ENCODE measurements at regions not wholly inside any gene's neighbourhood (a gene's known extent, or its start where the extent isn't known, plus 50 kb on each side); places are given as distances from the start of the nearest gene placed in this dataset.

DNA sequence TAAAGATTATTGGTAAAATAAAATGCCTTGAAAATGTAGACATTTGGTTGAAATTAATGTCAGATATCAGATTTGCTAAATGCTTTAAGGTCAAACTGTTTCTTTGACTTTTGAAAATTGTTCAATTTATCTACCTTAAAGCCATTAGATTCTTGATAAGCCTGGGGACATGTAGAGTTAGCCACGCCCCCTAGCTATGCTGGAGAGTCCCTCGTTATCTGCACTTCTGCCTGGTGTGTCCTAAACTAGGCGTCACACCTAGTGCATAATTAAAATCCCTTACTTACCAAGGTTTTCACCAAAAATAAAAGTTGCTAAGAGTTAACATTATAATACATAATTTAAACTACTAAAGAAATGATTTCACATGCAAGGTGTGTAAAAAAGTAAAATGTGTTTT, 79.5 kb downstream of the EGLN3 start:
- Histone ChIP-seq H3K79me2 (ENCODE audit: control insufficient read depth in 1 of 2, insufficient read depth in 2 of 2, low read length in 2 of 2) (no peaks in the 10 kb centered on the region), H4K20me1 (replicated peaks in 1 of 2; ENCODE audit: control insufficient read depth in 1 of 2, insufficient read depth in 2 of 2, low read length in 2 of 2) (no peaks in the 10 kb centered on the region), H3K23ac (ENCODE audit: insufficient read length) (no peak overlapping the region), H3K4ac (replicated peaks; ENCODE audit: insufficient read length, low read depth, low read length) (no peak overlapping the region), H3K36me3 (ENCODE audit: control insufficient read depth in 2 of 4, insufficient read depth in 4 of 4, low read length in 3 of 4) (no peaks in the 10 kb centered on the region; a peak in 1 of 8 replicates), H2BK5ac (ENCODE audit: low read depth, low read length) (no peak overlapping the region), H3K18ac (ENCODE audit: extremely low read depth, low read length) (no peak overlapping the region), H4K8ac (ENCODE audit: extremely low read depth, insufficient read depth, low read length) (no peak overlapping the region), H3K9me3 (ENCODE audit: insufficient read depth in 2 of 2, low read depth in 1 of 2, low read length in 1 of 2) (peaks cover 0 to 5% of the 10 kb centered on the region in 2 experiments; a peak in 1 of 4 replicates), H2BK12ac (ENCODE audit: low read depth, low read length) (no peak overlapping the region), H3K14ac (ENCODE audit: insufficient read length) (no peak overlapping the region), H3K27ac (ENCODE audit: low read depth, low read length) (no peak overlapping the region), H3K23me2 (ENCODE audit: low read depth, low read length) (no peaks in the 10 kb centered on the region), H4K91ac (replicated peaks; ENCODE audit: insufficient read length, low read length) (no peak overlapping the region), H3K27me3 (replicated peaks in 1 of 4; ENCODE audit: control insufficient read depth in 3 of 4, extremely low read depth in 1 of 4, insufficient read depth in 3 of 4, low read length in 3 of 4) (no peaks in the 10 kb centered on the region), H2BK20ac (ENCODE audit: low read length) (no peak overlapping the region), H2BK120ac (replicated peaks; ENCODE audit: low read depth, low read length) (no peak overlapping the region), H3K79me1 (ENCODE audit: low read depth, low read length) (no peaks in the 10 kb centered on the region), H2AK5ac (ENCODE audit: low read depth, low read length) (no peak overlapping the region), H3K4me3 (ENCODE audit: extremely low read depth in 1 of 4, insufficient read depth in 2 of 4, low read depth in 3 of 4, low read length in 4 of 4) (no peak overlapping the region), H3K4me2 (ENCODE audit: insufficient read depth in 1 of 2, low read depth in 2 of 2, low read length in 2 of 2) (no peak overlapping the region), H3K9ac (replicated peaks in 1 of 4; ENCODE audit: extremely low read depth in 1 of 4, low read depth in 3 of 4, low read length in 3 of 4) (no peak overlapping the region), H4K5ac (ENCODE audit: insufficient read length, low read depth, low read length) (no peak overlapping the region), H3K56ac (replicated peaks; ENCODE audit: insufficient read length, low read depth, low read length) (no peak overlapping the region), H2AFZ (ENCODE audit: low read length) (no peak overlapping the region), H3K4me1 (replicated peaks in 1 of 4; ENCODE audit: control insufficient read depth in 3 of 4, insufficient read depth in 4 of 4, low read length in 3 of 4) (no peaks in the 10 kb centered on the region), H2BK15ac (ENCODE audit: low read length) (no peak overlapping the region)
- FAIRE-seq (no peak), DNase-seq (ENCODE audit: low read depth in 1 of 2, low spot score in 2 of 2) (no peak)
- TF ChIP-seq HDAC2 (IDR thresholded peaks at IDR 0.05; ENCODE audit: borderline replicate concordance in 1 of 2, low read depth in 2 of 2, low read length in 2 of 2) (no peak), JUND (IDR thresholded peaks at IDR 0.05; ENCODE audit: low read length) (no peak), MAFK (IDR thresholded peaks at IDR 0.05; ENCODE audit: low read depth, low read length) (no peak), BCL11A (IDR thresholded peaks at IDR 0.05; ENCODE audit: low read depth in 2 of 2, low read length in 2 of 2) (no peak), SRF (IDR thresholded peaks at IDR 0.05; ENCODE audit: low read depth, low read length) (no peak), RBBP5 (IDR thresholded peaks at IDR 0.05; ENCODE audit: borderline replicate concordance, low read depth, low read length) (no peak), SP1 (IDR thresholded peaks at IDR 0.05; ENCODE audit: low read depth, low read length) (no peak), KDM5A (IDR thresholded peaks at IDR 0.05; ENCODE audit: low read length) (no peak)
- TF ChIP-seq, protein P1, sequence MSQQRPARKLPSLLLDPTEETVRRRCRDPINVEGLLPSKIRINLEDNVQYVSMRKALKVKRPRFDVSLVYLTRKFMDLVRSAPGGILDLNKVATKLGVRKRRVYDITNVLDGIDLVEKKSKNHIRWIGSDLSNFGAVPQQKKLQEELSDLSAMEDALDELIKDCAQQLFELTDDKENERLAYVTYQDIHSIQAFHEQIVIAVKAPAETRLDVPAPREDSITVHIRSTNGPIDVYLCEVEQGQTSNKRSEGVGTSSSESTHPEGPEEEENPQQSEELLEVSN (IDR thresholded peaks at IDR 0.05) = no peak
- ChIA-PET POLR2A (ENCODE audit: partially characterized antibody) (no interaction called here), CTCF (ENCODE audit: partially characterized antibody) (interaction anchor here (1.2 to 1.9 kb wide), 2 partner anchors 9 to 453 kb away, joined by 4 to 5 read pairs; no protein-coding TSS in a partner anchor)
- 92% methylated on average over 3 of the region's 3 CpGs; no CpG with 5 or more reads in 1 of the 2 experiments for WGBS, 2 experiments (ENCODE audit: extremely low coverage in 1 of 2, insufficient coverage in 1 of 2, insufficient read length in 1 of 2, insufficient replicate concordance in 2 of 2, low coverage in 1 of 2, low lambda C conversion rate in 2 of 2, missing lambda C conversion rate in 1 of 2)

Data from H1 (cell line).